Fibroblast of pulmonary artery (primary cell): ENCODE measurements at regions not wholly inside any gene's neighbourhood (a gene's known extent, or its start where the extent isn't known, plus 50 kb on each side); places are given as distances from the start of the nearest gene placed in this dataset.

Experiments used
- DNase-seq: peaks from one replicate; pipeline ENCODE4 v3.0.0-alpha.2; 2010; ENCODE audit warnings: low read depth
- H3K4me3 ChIP-seq: replicated peaks from 2 replicates; pipeline ENCODE4 v1.5.1; 2011; ENCODE audit warnings: low read depth, mild to moderate bottlenecking, control low read depth, low read length, moderate library complexity
- CTCF ChIP-seq: IDR thresholded peaks from 2 replicates; pipeline ENCODE4 v1.5.1; 2011; ENCODE audit warnings: mild to moderate bottlenecking, control low read depth, low read length, inconsistent platforms; ENCODE audit errors: missing control alignments

DNA sequence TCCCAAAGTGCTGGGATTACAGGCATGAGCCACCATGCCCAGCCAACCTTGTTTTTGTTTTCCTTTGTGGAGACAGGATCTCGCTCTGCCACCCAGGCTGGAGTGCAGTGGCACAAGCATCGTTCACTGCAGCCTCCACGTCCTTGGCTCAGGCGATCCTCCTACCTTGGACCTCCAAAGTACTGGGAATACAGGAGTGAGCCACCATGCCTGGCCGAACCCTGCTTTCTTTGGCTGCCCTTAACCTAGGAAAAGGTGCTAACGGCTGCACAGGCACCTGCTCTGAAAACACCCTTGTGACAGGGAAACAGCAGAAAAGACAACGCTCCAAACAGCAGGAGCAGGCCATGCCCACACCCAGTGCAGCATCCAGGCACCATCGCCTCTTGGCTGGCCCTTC, 71.9 kb downstream of the OAT start:
- TF ChIP-seq CTCF, result no peak
- DNase-seq, result no peak
- H3K4me3 ChIP-seq, result no peak overlapping the region

GRCh38 chr10:124345521-124345920, 73.2 kb downstream of the OAT start:
- TF ChIP-seq CTCF, result no peak
- DNase-seq, result no peak

DNA sequence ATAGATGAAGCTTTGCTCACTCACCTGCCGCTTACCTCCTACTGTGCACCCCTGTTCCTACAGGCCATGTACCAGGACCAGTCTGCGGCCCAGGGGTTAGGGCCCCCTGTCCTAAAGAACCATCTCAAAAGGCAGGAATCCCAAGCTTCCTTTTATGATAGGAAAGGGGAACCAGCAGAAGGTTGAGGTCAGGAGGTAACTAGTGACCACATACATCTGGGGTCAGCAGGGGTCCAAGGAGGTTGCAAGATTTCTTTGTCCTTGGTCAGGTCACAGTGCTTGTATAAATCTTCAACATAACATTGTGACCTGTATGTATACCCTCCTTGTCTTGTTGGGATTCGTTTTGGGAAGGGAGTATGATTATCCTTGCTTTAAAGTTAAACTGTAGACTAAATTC, 73.8 kb downstream of the OAT start:
- TF ChIP-seq CTCF, result no peak
- no peak overlapping the region for H3K4me3 ChIP-seq
- DNase-seq, result no peak

More at GRCh38 chr10:124345521-124345920, 73.2 kb downstream of the OAT start:
- no peak overlapping the region for H3K4me3 ChIP-seq

DNA sequence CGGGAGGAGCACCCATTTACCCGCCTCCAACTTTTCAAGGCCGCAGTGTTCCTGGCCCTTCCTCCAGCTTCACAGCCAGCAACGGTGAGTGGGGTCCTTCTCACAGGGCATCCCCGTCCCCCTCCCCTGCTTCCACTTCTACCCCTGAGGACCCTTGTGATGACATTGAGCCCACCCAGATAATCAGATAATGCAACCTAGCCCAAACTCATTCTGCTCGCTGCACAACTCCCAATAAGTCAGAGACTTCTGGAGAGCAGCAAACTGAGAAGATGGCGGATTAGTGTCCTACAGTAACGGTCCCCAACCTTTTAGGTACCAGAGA, 74.5 kb downstream of the OAT start:
- DNase-seq, result no peak
- TF ChIP-seq CTCF, result no peak
- H3K4me3 ChIP-seq, result no peak overlapping the region

DNA sequence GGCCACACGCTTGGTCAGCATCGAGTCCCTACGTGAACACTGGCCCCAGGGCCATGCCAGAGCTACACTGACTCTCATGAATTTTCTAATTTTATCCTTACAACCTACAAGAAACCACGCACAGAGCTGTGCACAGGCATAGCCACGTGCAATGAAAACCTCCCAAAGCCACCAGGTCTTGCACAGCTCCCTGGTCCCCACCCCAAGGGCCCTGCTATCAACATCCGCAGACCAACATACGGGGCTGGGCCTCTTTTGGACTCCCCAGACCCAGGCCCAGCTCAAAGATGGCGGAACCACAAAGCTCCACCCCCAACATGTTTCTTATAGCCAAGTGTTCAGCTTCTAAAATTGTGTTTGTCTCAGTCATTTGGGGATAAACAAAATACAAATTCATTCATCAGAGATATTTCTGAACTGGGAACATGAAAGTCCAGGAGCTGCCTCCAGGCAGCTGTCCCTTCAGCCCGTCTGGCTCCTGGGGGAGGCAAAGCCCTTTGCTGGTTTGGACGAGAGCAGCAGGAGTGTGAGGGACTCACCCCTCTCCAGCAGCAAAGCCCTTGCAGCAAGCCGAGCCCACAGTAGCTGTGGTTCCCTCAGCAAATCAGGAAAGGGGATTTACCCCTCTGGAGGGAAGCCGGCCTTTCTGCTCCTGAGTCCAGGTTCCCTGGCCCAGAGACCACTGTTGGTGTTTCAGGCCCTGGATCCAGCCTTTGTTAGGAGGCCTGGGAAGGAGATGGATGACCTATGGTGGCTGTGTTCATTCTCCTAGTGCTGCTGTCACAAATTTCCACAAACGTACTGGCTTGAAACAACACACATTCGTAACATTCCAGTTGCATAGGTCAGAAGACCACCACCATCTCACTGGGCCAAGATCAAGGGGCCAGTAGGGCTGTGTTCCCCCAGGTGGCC, 75.1 kb downstream of the OAT start:
- DNase-seq, result no peak
- no peak overlapping the region for H3K4me3 ChIP-seq
- TF ChIP-seq CTCF, result no peak

DNA sequence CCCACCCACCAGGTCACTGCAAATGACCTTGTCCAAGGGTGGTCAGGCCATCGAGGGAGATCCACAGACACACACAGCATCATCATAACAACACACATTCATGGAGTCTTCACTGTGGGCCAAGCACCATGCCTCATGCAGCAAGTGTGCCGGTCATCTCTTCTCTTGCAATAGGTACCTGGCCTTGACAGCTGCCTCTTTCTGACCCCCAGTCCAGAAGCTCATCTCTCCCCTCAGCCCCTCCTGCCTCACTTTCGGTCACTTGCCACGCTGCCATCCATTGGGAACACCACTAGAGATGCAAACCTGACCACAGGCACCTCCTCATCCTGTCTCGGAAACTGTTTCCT, 75.9 kb downstream of the OAT start:
- no peak for TF ChIP-seq CTCF
- no peak overlapping the region for H3K4me3 ChIP-seq
- no peak for DNase-seq

DNA sequence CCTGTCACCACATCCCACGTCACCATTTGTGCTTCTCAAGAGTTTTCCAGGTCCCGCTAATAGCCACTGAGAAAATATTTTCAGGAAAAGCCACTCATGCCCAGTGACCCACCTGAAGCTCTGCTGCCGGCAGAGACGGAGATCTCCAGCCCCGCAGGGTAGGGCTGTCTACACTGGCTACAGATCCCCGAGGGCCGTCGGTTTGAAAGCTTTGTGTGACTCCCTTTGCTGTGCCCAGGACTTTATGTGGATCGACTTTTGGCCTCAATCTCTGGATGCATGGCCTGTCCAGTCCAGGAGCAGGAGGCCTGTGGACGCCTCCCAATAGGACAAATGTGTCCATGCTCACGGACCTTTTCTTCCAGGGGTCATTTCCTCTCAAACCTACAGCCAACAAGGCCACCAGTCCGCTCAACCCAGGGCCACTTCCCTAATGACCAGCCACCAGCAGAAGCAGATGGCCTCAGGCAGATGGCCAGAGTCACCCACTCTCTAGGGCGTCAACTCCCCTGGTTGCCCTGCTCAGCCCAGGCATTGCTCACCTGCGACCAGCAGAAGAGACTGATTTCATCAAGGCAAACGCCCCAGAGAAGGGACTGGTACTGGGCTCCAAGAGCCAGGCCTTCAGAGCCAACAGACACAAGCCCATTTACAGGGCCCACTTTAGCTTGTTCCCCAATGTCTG, 76.4 kb downstream of the OAT start:
- TF ChIP-seq CTCF, result no peak
- DNase-seq, result no peak
- H3K4me3 ChIP-seq, result no peak overlapping the region
